ENCODE measurements at regions not wholly inside any gene's neighbourhood (a gene's known extent, or its start where the extent isn't known, plus 50 kb on each side); places are given as distances from the start of the nearest gene placed in this dataset.

DNA sequence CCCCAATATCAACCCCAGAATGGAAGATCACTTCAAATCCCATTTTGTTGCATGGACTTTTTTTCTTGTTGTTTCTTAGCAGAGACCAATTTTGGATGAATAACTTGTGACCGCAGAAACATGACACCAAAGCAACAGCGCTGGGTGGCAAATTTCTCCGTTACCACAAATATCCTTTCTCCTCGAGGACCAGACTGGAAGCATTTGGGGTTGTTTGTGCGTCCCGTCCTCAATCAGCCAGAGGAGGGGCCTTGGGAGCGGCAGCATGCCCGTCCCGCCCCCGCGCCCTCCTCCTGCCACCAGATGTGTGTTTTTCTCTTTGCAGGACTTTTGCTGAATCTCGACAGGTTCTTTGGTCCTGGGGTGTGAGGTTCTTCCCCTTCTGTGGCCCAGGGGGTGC, 282.5 kb upstream of the FOXF1 start:
- no peak for DNase-seq
- peaks cover 5 to 62% (median 11%) of the 10 kb centered on the region in 5 experiments for H3K27me3 ChIP-seq (replicated peaks in 2 of 5; ENCODE audit: control insufficient read depth in 4 of 5, insufficient read depth in 5 of 5, low read length in 4 of 5)
- WGBS (ENCODE audit: insufficient coverage) = 51% methylated on average over 4 of the region's 12 CpGs
- no peak overlapping the region for H3K4me3 ChIP-seq (ENCODE audit: control insufficient read depth in 1 of 7, extremely low read depth in 1 of 7, insufficient read depth in 4 of 7, low read depth in 2 of 7, low read length in 6 of 7)
- H3K4me1 ChIP-seq (ENCODE audit: control extremely low read depth in 1 of 4, control insufficient read depth in 4 of 4, insufficient read depth in 4 of 4, low read length in 3 of 4) = no peaks in the 10 kb centered on the region
- ChIA-PET CTCF (no interaction called here), POLR2A (no interaction called here)
- no peaks in the 10 kb centered on the region for H3K36me3 ChIP-seq (ENCODE audit: control insufficient read depth in 4 of 4, insufficient read depth in 4 of 4, low read length in 3 of 4)
- H3K9me3 ChIP-seq (ENCODE audit: control extremely low read depth in 1 of 5, control insufficient read depth in 4 of 5, insufficient read depth in 2 of 5, low read depth in 1 of 5, low read length in 4 of 5) = no peaks in the 10 kb centered on the region
- no peak overlapping the region for H3K27ac ChIP-seq (ENCODE audit: insufficient read depth in 1 of 2, low read depth in 1 of 2, low read length in 2 of 2, poor library complexity in 1 of 2, severe bottlenecking in 2 of 2)

DNA sequence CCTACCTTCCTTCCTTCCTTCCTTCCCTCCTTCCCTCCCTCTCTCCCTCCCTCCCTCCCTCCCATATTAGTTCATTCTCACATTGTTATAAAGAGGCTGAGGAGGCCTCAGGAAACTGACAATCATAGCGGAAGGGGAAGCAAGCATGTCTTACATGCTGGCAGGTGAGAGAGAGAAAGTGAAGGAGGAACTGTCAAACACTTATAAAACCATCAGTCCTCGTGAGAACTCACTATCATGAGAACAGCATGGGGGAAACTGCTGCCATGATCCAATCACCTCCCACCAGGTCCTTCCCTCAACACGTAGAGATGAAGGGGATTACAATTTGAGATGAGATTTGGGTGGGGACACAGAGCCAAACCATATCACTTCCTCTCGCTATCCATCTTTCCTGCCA, 281.6 kb upstream of the FOXF1 start:
- DNase-seq = no peak
- Histone ChIP-seq H3K27ac (ENCODE audit: insufficient read depth in 1 of 2, low read depth in 1 of 2, low read length in 2 of 2, poor library complexity in 1 of 2, severe bottlenecking in 2 of 2) (no peak overlapping the region), H3K27me3 (replicated peaks in 2 of 5; ENCODE audit: control insufficient read depth in 4 of 5, insufficient read depth in 5 of 5, low read length in 4 of 5) (peaks cover 0 to 53% (median 9%) of the 10 kb centered on the region in 5 experiments), H3K9me3 (ENCODE audit: control extremely low read depth in 1 of 5, control insufficient read depth in 4 of 5, insufficient read depth in 2 of 5, low read depth in 1 of 5, low read length in 4 of 5) (no peaks in the 10 kb centered on the region), H3K4me1 (ENCODE audit: control extremely low read depth in 1 of 4, control insufficient read depth in 4 of 4, insufficient read depth in 4 of 4, low read length in 3 of 4) (no peaks in the 10 kb centered on the region), H3K4me3 (ENCODE audit: control insufficient read depth in 1 of 7, extremely low read depth in 1 of 7, insufficient read depth in 4 of 7, low read depth in 2 of 7, low read length in 6 of 7) (no peak overlapping the region), H3K36me3 (ENCODE audit: control insufficient read depth in 4 of 4, insufficient read depth in 4 of 4, low read length in 3 of 4) (no peaks in the 10 kb centered on the region)
- ChIA-PET POLR2A (no interaction called here), CTCF (no interaction called here)
- WGBS (ENCODE audit: insufficient coverage) = no CpG with 5 or more reads among the region's 4 CpGs

DNA sequence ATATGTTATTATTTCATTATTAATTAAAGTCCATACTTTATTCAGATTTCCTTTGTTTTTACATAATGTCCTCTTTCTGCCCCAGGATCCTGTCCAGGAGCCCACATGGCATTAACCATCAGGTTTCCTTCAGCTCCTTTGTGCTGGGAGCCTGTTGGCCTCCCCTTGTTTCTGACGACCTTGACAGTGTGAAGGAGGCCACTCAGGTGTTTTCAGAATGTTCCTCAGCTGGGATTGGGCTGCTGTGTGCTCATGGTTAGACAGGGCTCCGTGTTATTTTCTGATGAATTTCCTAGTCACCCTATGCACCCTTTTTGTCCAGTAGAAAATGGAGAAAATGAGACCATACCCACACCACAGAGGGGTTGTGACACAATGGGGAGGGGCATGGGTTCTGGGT, 281.0 kb upstream of the FOXF1 start:
- WGBS (ENCODE audit: insufficient coverage) = 100% methylated on average over 2 of the region's 2 CpGs
- CTCF ChIA-PET = no interaction called here
- POLR2A ChIA-PET = no interaction called here
- Histone ChIP-seq H3K9me3 (ENCODE audit: control extremely low read depth in 1 of 5, control insufficient read depth in 4 of 5, insufficient read depth in 2 of 5, low read depth in 1 of 5, low read length in 4 of 5) (no peaks in the 10 kb centered on the region), H3K27me3 (replicated peaks in 2 of 5; ENCODE audit: control insufficient read depth in 4 of 5, insufficient read depth in 5 of 5, low read length in 4 of 5) (peaks cover 0 to 48% (median 9%) of the 10 kb centered on the region in 5 experiments), H3K36me3 (ENCODE audit: control insufficient read depth in 4 of 4, insufficient read depth in 4 of 4, low read length in 3 of 4) (no peaks in the 10 kb centered on the region), H3K4me1 (ENCODE audit: control extremely low read depth in 1 of 4, control insufficient read depth in 4 of 4, insufficient read depth in 4 of 4, low read length in 3 of 4) (no peaks in the 10 kb centered on the region), H3K27ac (ENCODE audit: insufficient read depth in 1 of 2, low read depth in 1 of 2, low read length in 2 of 2, poor library complexity in 1 of 2, severe bottlenecking in 2 of 2) (no peak overlapping the region), H3K4me3 (ENCODE audit: control insufficient read depth in 1 of 7, extremely low read depth in 1 of 7, insufficient read depth in 4 of 7, low read depth in 2 of 7, low read length in 6 of 7) (no peak overlapping the region)
- DNase-seq = no peak

DNA sequence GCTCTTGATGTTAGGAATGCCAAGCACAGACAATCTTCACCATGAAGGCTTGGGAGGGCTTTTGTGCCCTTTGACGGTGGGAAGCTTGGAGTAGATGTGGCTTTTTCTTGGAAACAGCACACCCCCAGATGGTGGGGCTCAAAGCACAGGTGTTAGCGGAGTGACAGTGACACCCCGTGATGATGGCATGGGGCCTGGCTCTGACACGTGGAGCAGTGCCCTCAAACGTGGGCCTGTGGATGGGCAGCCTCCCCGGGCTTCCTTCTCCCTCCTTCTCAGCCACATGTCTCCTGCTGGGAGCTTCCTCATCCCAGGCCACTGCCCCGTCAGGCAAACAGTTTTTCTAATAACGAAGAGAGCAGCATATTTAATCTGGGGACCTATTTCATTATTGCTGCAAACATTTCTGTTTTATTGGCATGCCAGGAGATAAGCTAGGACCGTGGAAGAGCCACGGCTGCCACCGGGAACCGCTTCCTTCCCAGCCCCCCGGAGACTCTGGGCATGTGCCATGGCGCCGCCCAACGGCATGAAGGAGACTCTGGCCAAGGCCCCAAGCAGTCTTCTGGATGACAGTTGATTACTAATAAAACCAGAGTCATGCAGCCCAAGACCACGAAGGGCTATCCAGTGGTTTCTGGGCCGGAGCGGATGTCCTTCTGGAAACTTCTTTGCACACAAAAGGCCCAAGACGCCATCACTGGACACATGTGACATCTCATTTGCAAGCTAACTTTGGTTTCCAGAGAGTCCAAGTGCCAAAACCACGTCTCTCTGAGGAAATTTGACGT, 280.3 kb upstream of the FOXF1 start:
- Histone ChIP-seq H3K27me3 (replicated peaks in 2 of 5; ENCODE audit: control insufficient read depth in 4 of 5, insufficient read depth in 5 of 5, low read length in 4 of 5) (peaks cover 0 to 42% (median 9%) of the 10 kb centered on the region in 5 experiments), H3K9me3 (ENCODE audit: control extremely low read depth in 1 of 5, control insufficient read depth in 4 of 5, insufficient read depth in 2 of 5, low read depth in 1 of 5, low read length in 4 of 5) (no peaks in the 10 kb centered on the region), H3K36me3 (ENCODE audit: control insufficient read depth in 4 of 4, insufficient read depth in 4 of 4, low read length in 3 of 4) (no peaks in the 10 kb centered on the region), H3K27ac (ENCODE audit: insufficient read depth in 1 of 2, low read depth in 1 of 2, low read length in 2 of 2, poor library complexity in 1 of 2, severe bottlenecking in 2 of 2) (no peak overlapping the region), H3K4me3 (ENCODE audit: control insufficient read depth in 1 of 7, extremely low read depth in 1 of 7, insufficient read depth in 4 of 7, low read depth in 2 of 7, low read length in 6 of 7) (no peak overlapping the region), H3K4me1 (ENCODE audit: control extremely low read depth in 1 of 4, control insufficient read depth in 4 of 4, insufficient read depth in 4 of 4, low read length in 3 of 4) (no peaks in the 10 kb centered on the region)
- POLR2A ChIA-PET = no interaction called here
- DNase-seq = no peak
- CTCF ChIA-PET = no interaction called here
- 95% methylated on average over 21 of the region's 22 CpGs for WGBS (ENCODE audit: insufficient coverage)

DNA sequence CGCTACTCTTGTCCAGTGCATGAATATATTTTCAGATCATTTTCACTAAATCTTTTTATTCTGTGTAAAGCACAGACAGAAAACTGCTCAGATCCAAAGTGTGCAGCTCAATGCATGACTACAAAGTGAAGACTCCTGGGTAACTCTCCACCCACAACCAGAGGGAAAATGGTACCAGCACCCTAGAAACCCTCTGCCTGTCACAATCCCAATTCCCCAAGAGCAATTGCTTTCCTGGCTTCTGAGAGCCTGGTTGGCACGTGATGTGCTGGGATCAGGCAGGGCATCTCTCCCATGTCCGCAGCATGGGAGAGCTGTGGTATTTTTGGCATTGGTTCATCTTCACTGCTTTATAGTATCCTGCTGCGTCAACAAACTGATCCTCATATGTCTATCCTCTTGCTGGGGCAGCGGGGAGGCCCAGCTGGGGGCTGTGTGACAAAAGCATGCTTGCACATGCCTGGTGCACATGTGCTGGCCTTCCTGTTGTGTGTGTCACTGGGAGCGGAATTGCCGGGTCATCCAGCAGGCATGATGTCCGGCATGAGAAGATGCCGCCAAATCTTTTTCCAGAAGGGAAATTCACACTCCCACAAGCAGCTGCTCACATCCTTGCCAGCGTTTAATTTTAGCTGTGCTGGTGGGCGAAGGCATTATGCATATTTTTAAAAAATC, 278.9 kb upstream of the FOXF1 start:
- WGBS (ENCODE audit: insufficient coverage) = 97% methylated on average over 11 of the region's 11 CpGs
- H3K36me3 ChIP-seq (ENCODE audit: control insufficient read depth in 4 of 4, insufficient read depth in 4 of 4, low read length in 3 of 4) = no peaks in the 10 kb centered on the region

DNA sequence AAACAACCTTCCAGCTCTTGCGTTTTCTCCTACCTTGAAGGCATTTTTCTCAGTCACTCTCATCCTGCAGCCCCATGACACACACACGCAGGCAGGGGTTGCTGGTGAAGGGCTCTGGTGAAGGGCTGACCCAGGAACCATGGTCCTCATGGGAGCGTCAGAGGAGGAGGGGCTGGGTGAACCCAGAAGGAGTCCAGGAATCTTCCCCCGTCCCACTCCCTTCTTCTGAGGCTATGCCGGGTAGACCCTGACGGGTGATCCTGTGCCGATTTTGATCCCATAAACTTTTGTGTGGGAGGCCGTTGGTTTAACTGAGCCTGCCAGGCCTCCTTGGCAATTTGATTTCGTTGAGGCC, 278.4 kb upstream of the FOXF1 start:
- WGBS (ENCODE audit: insufficient coverage) = 98% methylated on average over 9 of the region's 9 CpGs
- H3K36me3 ChIP-seq (ENCODE audit: control insufficient read depth in 4 of 4, insufficient read depth in 4 of 4, low read length in 3 of 4) = no peaks in the 10 kb centered on the region
- no peak for DNase-seq
- peaks cover 0 to 29% (median 6%) of the 10 kb centered on the region in 5 experiments for H3K27me3 ChIP-seq (replicated peaks in 2 of 5; ENCODE audit: control insufficient read depth in 4 of 5, insufficient read depth in 5 of 5, low read length in 4 of 5)
- H3K4me1 ChIP-seq (ENCODE audit: control extremely low read depth in 1 of 4, control insufficient read depth in 4 of 4, insufficient read depth in 4 of 4, low read length in 3 of 4) = no peaks in the 10 kb centered on the region
- H3K9me3 ChIP-seq (ENCODE audit: control extremely low read depth in 1 of 5, control insufficient read depth in 4 of 5, insufficient read depth in 2 of 5, low read depth in 1 of 5, low read length in 4 of 5) = no peaks in the 10 kb centered on the region
- POLR2A ChIA-PET = no interaction called here
- no peak overlapping the region for H3K4me3 ChIP-seq (ENCODE audit: control insufficient read depth in 1 of 7, extremely low read depth in 1 of 7, insufficient read depth in 4 of 7, low read depth in 2 of 7, low read length in 6 of 7)
- H3K27ac ChIP-seq (ENCODE audit: insufficient read depth in 1 of 2, low read depth in 1 of 2, low read length in 2 of 2, poor library complexity in 1 of 2, severe bottlenecking in 2 of 2) = no peak overlapping the region
- CTCF ChIA-PET = no interaction called here

More for the DNA sequence above, 278.9 kb upstream of the FOXF1 start:
- Histone ChIP-seq H3K9me3 (ENCODE audit: control extremely low read depth in 1 of 5, control insufficient read depth in 4 of 5, insufficient read depth in 2 of 5, low read depth in 1 of 5, low read length in 4 of 5) (no peaks in the 10 kb centered on the region), H3K4me1 (ENCODE audit: control extremely low read depth in 1 of 4, control insufficient read depth in 4 of 4, insufficient read depth in 4 of 4, low read length in 3 of 4) (no peaks in the 10 kb centered on the region), H3K27me3 (replicated peaks in 2 of 5; ENCODE audit: control insufficient read depth in 4 of 5, insufficient read depth in 5 of 5, low read length in 4 of 5) (peaks cover 0 to 34% (median 8%) of the 10 kb centered on the region in 5 experiments), H3K27ac (ENCODE audit: insufficient read depth in 1 of 2, low read depth in 1 of 2, low read length in 2 of 2, poor library complexity in 1 of 2, severe bottlenecking in 2 of 2) (no peak overlapping the region), H3K4me3 (ENCODE audit: control insufficient read depth in 1 of 7, extremely low read depth in 1 of 7, insufficient read depth in 4 of 7, low read depth in 2 of 7, low read length in 6 of 7) (no peak overlapping the region)
- ChIA-PET POLR2A (no interaction called here), CTCF (no interaction called here)
- DNase-seq = no peak

DNA sequence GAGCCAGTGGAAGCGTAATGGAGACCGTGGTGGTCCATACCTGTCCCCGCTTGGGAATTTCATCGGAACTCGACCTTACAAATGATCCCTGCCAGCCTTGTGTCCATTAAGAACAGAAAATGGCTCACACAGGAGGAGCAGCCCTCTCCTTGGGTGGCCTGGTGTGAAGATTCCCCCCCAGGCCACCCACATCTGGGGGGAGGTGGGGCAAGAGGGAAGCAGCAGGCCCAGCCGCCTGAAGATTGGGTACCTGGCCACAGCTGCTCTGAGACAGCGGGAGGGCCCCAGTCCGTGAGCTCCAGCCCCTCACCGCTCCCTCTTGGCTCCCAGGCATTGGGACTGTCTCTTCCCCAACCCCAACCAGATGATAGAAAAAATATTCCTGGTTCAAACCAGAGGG, 277.8 kb upstream of the FOXF1 start:
- CTCF ChIA-PET = no interaction called here
- WGBS (ENCODE audit: insufficient coverage) = 96% methylated on average over 7 of the region's 9 CpGs
- no peak overlapping the region for H3K27ac ChIP-seq (ENCODE audit: insufficient read depth in 1 of 2, low read depth in 1 of 2, low read length in 2 of 2, poor library complexity in 1 of 2, severe bottlenecking in 2 of 2)
- peaks cover 0 to 24% (median 5%) of the 10 kb centered on the region in 5 experiments for H3K27me3 ChIP-seq (replicated peaks in 2 of 5; ENCODE audit: control insufficient read depth in 4 of 5, insufficient read depth in 5 of 5, low read length in 4 of 5)
- no peaks in the 10 kb centered on the region for H3K9me3 ChIP-seq (ENCODE audit: control extremely low read depth in 1 of 5, control insufficient read depth in 4 of 5, insufficient read depth in 2 of 5, low read depth in 1 of 5, low read length in 4 of 5)
- no peaks in the 10 kb centered on the region for H3K4me1 ChIP-seq (ENCODE audit: control extremely low read depth in 1 of 4, control insufficient read depth in 4 of 4, insufficient read depth in 4 of 4, low read length in 3 of 4)
- H3K36me3 ChIP-seq (ENCODE audit: control insufficient read depth in 4 of 4, insufficient read depth in 4 of 4, low read length in 3 of 4) = no peaks in the 10 kb centered on the region
- POLR2A ChIA-PET = no interaction called here
- H3K4me3 ChIP-seq (ENCODE audit: control insufficient read depth in 1 of 7, extremely low read depth in 1 of 7, insufficient read depth in 4 of 7, low read depth in 2 of 7, low read length in 6 of 7) = no peak overlapping the region
- DNase-seq = no peak
